ENCODE measurements at regions not wholly inside any gene's neighbourhood (a gene's known extent, or its start where the extent isn't known, plus 50 kb on each side); places are given as distances from the start of the nearest gene placed in this dataset.

DNA sequence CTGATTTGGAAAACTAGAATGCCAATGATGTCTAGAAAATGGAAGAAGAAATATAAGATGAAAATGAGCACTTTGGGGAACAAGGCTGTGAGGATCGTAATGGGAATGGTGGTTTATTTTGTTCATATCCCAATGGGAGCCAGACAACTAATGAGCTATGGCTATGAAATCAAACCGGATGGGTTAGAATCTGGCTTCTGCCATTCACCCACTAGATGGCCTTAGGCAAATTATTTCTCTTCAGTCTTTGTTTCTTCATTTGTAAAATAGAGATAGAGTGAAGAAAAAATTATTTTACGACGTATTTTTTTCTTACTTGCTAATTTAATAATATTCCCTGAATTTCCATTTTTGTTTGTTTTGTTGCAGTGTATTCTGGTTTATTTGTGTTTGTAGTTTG, 572.1 kb upstream of the IGFBP3 start:
- Histone ChIP-seq H3K4me3 (ENCODE audit: low read depth, low read length) (no peak overlapping the region), H3K36me3 (ENCODE audit: control insufficient read depth, insufficient read depth, low read length) (no peaks in the 10 kb centered on the region), H3K27me3 (ENCODE audit: control insufficient read depth, insufficient read depth, low read length) (no peaks in the 10 kb centered on the region)
- no peak for DNase-seq (ENCODE audit: low read depth)
- CTCF ChIA-PET = no interaction called here
- TF ChIP-seq CTCF (IDR thresholded peaks at IDR 0.05; ENCODE audit: insufficient read depth, low read depth, low read length) = no peak
- POLR2A ChIA-PET = no interaction called here

GRCh38 chr7:46492466-46492865, 571.4 kb upstream of the IGFBP3 start:
- H3K27me3 ChIP-seq (ENCODE audit: control insufficient read depth, insufficient read depth, low read length) = no peaks in the 10 kb centered on the region
- POLR2A ChIA-PET = no interaction called here
- no peak for DNase-seq (ENCODE audit: low read depth)
- CTCF ChIA-PET = no interaction called here
- no peak for TF ChIP-seq CTCF (IDR thresholded peaks at IDR 0.05; ENCODE audit: insufficient read depth, low read depth, low read length)
- no peaks in the 10 kb centered on the region for H3K36me3 ChIP-seq (ENCODE audit: control insufficient read depth, insufficient read depth, low read length)
- H3K4me3 ChIP-seq (ENCODE audit: low read depth, low read length) = no peak overlapping the region

GRCh38 chr7:46490406-46490805, 569.3 kb upstream of the IGFBP3 start:
- Histone ChIP-seq H3K4me3 (ENCODE audit: low read depth, low read length) (no peak overlapping the region), H3K36me3 (ENCODE audit: control insufficient read depth, insufficient read depth, low read length) (no peaks in the 10 kb centered on the region), H3K27me3 (ENCODE audit: control insufficient read depth, insufficient read depth, low read length) (no peaks in the 10 kb centered on the region)
- POLR2A ChIA-PET = interaction anchor here (0.6 kb wide), 1 partner anchor 152 kb away, joined by 6 read pairs; no protein-coding TSS in a partner anchor
- CTCF ChIA-PET = interaction anchor here (0.9 kb wide), 1 partner anchor 11 kb away, joined by 5 read pairs; no protein-coding TSS in a partner anchor
- no peak for DNase-seq (ENCODE audit: low read depth)
- TF ChIP-seq CTCF (IDR thresholded peaks at IDR 0.05; ENCODE audit: insufficient read depth, low read depth, low read length) = no peak

DNA sequence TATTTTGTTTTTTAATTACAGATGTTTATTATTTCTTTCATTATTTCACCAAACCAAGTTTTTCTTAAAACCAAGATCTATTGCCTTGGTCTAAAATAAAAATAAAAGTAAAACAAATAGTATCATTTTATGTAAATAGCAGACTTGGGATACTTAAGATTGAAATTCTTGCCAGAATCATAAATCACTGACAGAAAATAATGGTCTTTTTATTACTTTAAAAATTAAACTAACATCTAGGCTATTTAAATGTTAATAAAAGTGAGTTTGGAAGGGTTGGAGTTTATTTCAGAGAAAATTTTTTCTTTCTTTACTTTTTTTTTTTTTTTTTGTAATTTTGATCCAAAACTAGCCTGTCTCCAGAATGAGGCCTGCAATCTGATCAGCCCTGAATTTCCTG, 568.0 kb upstream of the IGFBP3 start:
- Histone ChIP-seq H3K36me3 (ENCODE audit: control insufficient read depth, insufficient read depth, low read length) (no peaks in the 10 kb centered on the region), H3K4me3 (ENCODE audit: low read depth, low read length) (no peak overlapping the region), H3K27me3 (ENCODE audit: control insufficient read depth, insufficient read depth, low read length) (no peaks in the 10 kb centered on the region)
- no peak for TF ChIP-seq CTCF (IDR thresholded peaks at IDR 0.05; ENCODE audit: insufficient read depth, low read depth, low read length)
- ChIA-PET CTCF (no interaction called here), POLR2A (no interaction called here)
- no peak for DNase-seq (ENCODE audit: low read depth)

DNA sequence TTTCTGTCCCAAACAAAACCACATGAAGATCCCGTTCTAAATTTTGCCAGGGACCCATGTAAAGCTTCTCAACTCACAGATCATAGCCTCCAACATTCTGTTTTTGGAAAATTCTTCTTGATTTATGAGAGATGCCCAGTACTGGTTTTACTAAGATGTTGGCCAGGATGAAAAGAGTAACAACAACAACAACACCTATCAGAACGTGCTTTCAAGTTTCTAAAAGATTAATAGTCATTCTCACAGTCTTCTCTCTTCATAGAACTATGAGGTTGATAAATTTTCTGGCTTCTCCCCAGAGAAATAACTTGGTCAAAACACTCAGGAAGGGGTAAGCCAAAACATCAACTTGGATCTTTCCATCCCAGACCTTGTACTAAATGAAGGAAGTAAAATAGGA, 567.5 kb upstream of the IGFBP3 start:
- CTCF ChIA-PET = interaction anchor here (3.3 kb wide), 1 partner anchor 10 kb away, joined by 12 read pairs; no protein-coding TSS in a partner anchor
- no peak overlapping the region for H3K4me3 ChIP-seq (ENCODE audit: low read depth, low read length)
- H3K36me3 ChIP-seq (ENCODE audit: control insufficient read depth, insufficient read depth, low read length) = no peaks in the 10 kb centered on the region
- TF ChIP-seq CTCF (IDR thresholded peaks at IDR 0.05; ENCODE audit: insufficient read depth, low read depth, low read length) = no peak
- POLR2A ChIA-PET = no interaction called here
- no peak for DNase-seq (ENCODE audit: low read depth)
- no peaks in the 10 kb centered on the region for H3K27me3 ChIP-seq (ENCODE audit: control insufficient read depth, insufficient read depth, low read length)
